Right lobe of liver (tissue), 6 donors: ENCODE measurements at regions not wholly inside any gene's neighbourhood (a gene's known extent, or its start where the extent isn't known, plus 50 kb on each side); places are given as distances from the start of the nearest gene placed in this dataset.

Experiments
- ATAC-seq, 4 donors: fragments of 200-7000 bp; cut with Tn5 transposase; one replicate each; pipeline ENCODE4 v1.9.1; 2020; ENCODE audit warnings: mild to moderate bottlenecking in 4 of 4, moderate library complexity in 4 of 4
- DNase-seq, 3 donors: peaks; one replicate each; pipeline ENCODE4 v3.0.0-alpha.2; 2020
- H3K27ac ChIP-seq, 3 donors: fragments of 200-600 bp; one replicate each; pipeline ENCODE4 v1.8.0; 2022
- H3K27me3 ChIP-seq, 2 donors: fragments of 200-600 bp; one replicate each; pipeline ENCODE4 v1.8.0; 2022
- H3K36me3 ChIP-seq, 4 donors: fragments of 200-600 bp; sonication (generic) in 1 of 4; one replicate each; pipeline versions ENCODE4 v1.5.1 to v1.8.0; 2017 to 2022; ENCODE audit warnings: control low read depth in 1 of 4
- H3K4me1 ChIP-seq, 4 donors: fragments of 200-600 bp; sonication (generic) in 1 of 4; one replicate each; pipeline versions ENCODE4 v1.5.1 to v1.8.0; 2017 to 2022; ENCODE audit warnings: control low read depth in 1 of 4
- H3K4me3 ChIP-seq, 3 donors: fragments of 200-600 bp; one replicate each; pipeline ENCODE4 v1.8.0; 2022
- H3K9me3 ChIP-seq, 4 donors: fragments of 200-600 bp; sonication (generic) in 1 of 4; one replicate each; pipeline versions ENCODE4 v1.5.1 to v1.8.0; 2017 to 2022; ENCODE audit warnings: control low read depth in 1 of 4
- CTCF ChIP-seq, 4 donors: fragments of 200-600 bp in 3 of 4; fragments of 450-650 bp in 1 of 4; IDR thresholded peaks; one replicate each; pipeline versions ENCODE4 v1.5.1 to v1.8.0; 2016 to 2022; ENCODE audit warnings: antibody characterized with exemption in 4 of 4, mild to moderate bottlenecking in 2 of 4
- POLR2A ChIP-seq: fragments of 450-650 bp; IDR thresholded peaks from one replicate; pipeline ENCODE4 v1.6.1; 2017; ENCODE audit warnings: antibody characterized with exemption, mild to moderate bottlenecking
- WGBS: methylation state at CpG from one replicate; pipeline ENCODE4 v1.1.6; 2018; ENCODE audit warnings: low coverage, low lambda C conversion rate; ENCODE audit not compliant: insufficient coverage; ENCODE audit errors: missing lambda C conversion rate; 5-methylcytosine and 5-hydroxymethylcytosine counted together
- intact Hi-C, 2 donors: fragments of 100-400 bp; cut with DNase I; formaldehyde crosslinking; loops; one replicate each; pipeline versions ENCODE4 v1.11.2 to v1.14.1; 2022
- donor health status: DM: no; HTN: yes; CAD: no.
- donor health status: DM: no; HTN: no; CAD: no.
- donor health status: DM: no; HTN: no; CAD: no.
- donor health status: DM: no; HTN: yes; CAD: no.
- donor health status: DM: no; HTN: yes; CAD: no.

DNA sequence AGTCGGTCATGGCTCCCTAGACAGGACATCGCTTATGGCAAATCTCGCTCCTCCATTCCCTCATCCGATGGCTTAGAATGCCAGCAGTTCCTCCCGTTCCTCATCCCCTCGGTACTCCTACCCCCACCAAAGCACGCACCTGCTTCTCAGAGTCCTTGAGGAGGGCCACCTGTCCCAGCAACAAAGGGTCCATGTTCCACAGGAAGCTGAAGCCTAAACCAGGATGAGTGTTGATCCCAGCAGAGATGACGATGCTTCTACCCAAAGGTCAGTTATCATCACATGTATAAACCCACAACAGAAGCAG lies 111.2 kb downstream of the THBS2 start:
- Histone ChIP-seq H3K27ac (no peak overlapping the region), H3K4me3 (no peak overlapping the region), H3K27me3 (no peaks in the 10 kb centered on the region), H3K9me3 (no peaks in the 10 kb centered on the region), H3K36me3 (no peaks in the 10 kb centered on the region), H3K4me1 (no peaks in the 10 kb centered on the region)
- no peak for DNase-seq
- intact Hi-C loops: no loop called here
- no peak for ATAC-seq
- TF ChIP-seq POLR2A (no peak), CTCF (IDR thresholded peaks at IDR 0.05) (no peak)
- 52% methylated on average over 4 of the region's 8 CpGs for WGBS

GRCh38 chr6:169141671-169142537 lies 111.7 kb downstream of the THBS2 start:
- TF ChIP-seq CTCF (IDR thresholded peaks at IDR 0.05): no peak
- TF ChIP-seq POLR2A: no peak

DNA sequence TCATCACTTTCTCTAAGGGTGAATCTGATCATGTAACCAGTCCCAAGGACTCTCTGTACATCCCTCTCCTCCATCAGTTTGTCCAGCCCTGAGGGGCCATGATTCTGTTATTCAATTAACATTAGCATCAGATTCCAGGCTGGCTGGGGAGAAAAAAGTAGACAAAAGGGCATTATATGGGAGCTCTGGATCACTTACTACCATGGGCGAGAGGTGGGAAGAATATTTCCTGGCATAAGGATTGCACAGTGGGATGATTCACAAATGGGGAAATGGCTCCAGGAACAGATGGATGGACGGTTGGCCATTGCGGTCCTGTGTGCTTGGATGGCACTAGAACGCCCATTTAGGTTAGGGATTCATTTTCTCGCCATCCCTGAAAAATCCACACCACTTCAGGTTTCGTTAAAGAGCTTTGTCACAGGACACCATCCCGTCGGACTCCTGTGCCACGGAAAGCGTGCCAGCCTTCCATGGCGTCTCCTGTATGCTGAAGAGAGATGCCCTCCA lies 112.6 kb downstream of the THBS2 start:
- intact Hi-C loops: no loop called here
- Histone ChIP-seq H3K4me1 (no peaks in the 10 kb centered on the region), H3K27ac (no peak overlapping the region), H3K4me3 (no peak overlapping the region), H3K9me3 (no peaks in the 10 kb centered on the region), H3K27me3 (no peaks in the 10 kb centered on the region), H3K36me3 (no peaks in the 10 kb centered on the region)
- 89% methylated on average over 7 of the region's 11 CpGs for WGBS
- TF ChIP-seq POLR2A: no peak
- no peak for TF ChIP-seq CTCF (IDR thresholded peaks at IDR 0.05)
- no peak for DNase-seq
- no peak for ATAC-seq

More at GRCh38 chr6:169141671-169142537, 111.7 kb downstream of the THBS2 start:
- no peaks in the 10 kb centered on the region for H3K27me3 ChIP-seq
- no peak for DNase-seq
- WGBS: 49% methylated on average over 10 of the region's 18 CpGs
- H3K4me3 ChIP-seq: no peak overlapping the region
- no peaks in the 10 kb centered on the region for H3K9me3 ChIP-seq
- intact Hi-C loops: no loop called here
- H3K27ac ChIP-seq: no peak overlapping the region
- ATAC-seq: peak; percentile 39 to 64 (median 47)
- H3K36me3 ChIP-seq: no peaks in the 10 kb centered on the region
- H3K4me1 ChIP-seq: no peaks in the 10 kb centered on the region

- intact Hi-C loops: no loop called here
- ATAC-seq (peak in 1 of 4 donors; percentile 36), DNase-seq (no peak)
- TF ChIP-seq POLR2A (no peak), CTCF (IDR thresholded peaks at IDR 0.05) (no peak)
- Histone ChIP-seq H3K27me3 (no peaks in the 10 kb centered on the region), H3K4me1 (no peaks in the 10 kb centered on the region), H3K27ac (no peak overlapping the region), H3K9me3 (no peaks in the 10 kb centered on the region), H3K36me3 (no peaks in the 10 kb centered on the region), H3K4me3 (no peak overlapping the region)
- WGBS: 88% methylated on average over 14 of the region's 50 CpGs
Observed at GRCh38 chr6:169139179-169139971, 114.3 kb downstream of the THBS2 start.
